Stomach smooth muscle (tissue), 2 donors: ENCODE measurements at regions not wholly inside any gene's neighbourhood (a gene's known extent, or its start where the extent isn't known, plus 50 kb on each side); places are given as distances from the start of the nearest gene placed in this dataset.
"Not testable (repeated sequence)": the region's sequence is repeated elsewhere in the genome, so short reads cannot be mapped to it uniquely, and the experiment has no call there.

Experiments
- H3K27ac ChIP-seq: one replicate; pipeline ENCODE4 v1.7.0; 2013; ENCODE audit warnings: mild to moderate bottlenecking, low read length, inconsistent platforms
- H3K27me3 ChIP-seq, 2 donors: one replicate each; pipeline ENCODE4 v1.7.0; 2013; ENCODE audit warnings: low read length in 2 of 2; ENCODE audit not compliant: insufficient read depth in 2 of 2, control insufficient read depth in 1 of 2
- H3K36me3 ChIP-seq, 2 donors: one replicate each; pipeline ENCODE4 v1.7.0; 2013; ENCODE audit warnings: low read length in 2 of 2; ENCODE audit not compliant: control insufficient read depth in 2 of 2, insufficient read depth in 2 of 2
- H3K4me1 ChIP-seq: one replicate; pipeline ENCODE4 v1.7.0; 2013; ENCODE audit warnings: low read length; ENCODE audit not compliant: control insufficient read depth, insufficient read depth
- H3K4me3 ChIP-seq, 2 donors: one replicate each; pipeline ENCODE4 v1.7.0; 2013; ENCODE audit warnings: low read length in 2 of 2
- H3K9ac ChIP-seq, 2 donors: one replicate each; pipeline ENCODE4 v1.7.0; 2013; ENCODE audit warnings: low read length in 2 of 2, mild to moderate bottlenecking in 1 of 2
- H3K9me3 ChIP-seq, 2 donors: one replicate each; pipeline ENCODE4 v1.7.0; 2013; ENCODE audit warnings: low read length in 2 of 2; ENCODE audit not compliant: control insufficient read depth in 2 of 2
- donor health status: healthy.
- donor health status: Pancreatic carcinoma.

- Histone ChIP-seq H3K4me1 (no peaks in the 10 kb centered on the region), H3K9me3 (no peaks in the 10 kb centered on the region), H3K27me3 (no peaks in the 10 kb centered on the region), H3K27ac (no peak overlapping the region), H3K4me3 (no peak overlapping the region), H3K9ac (no peak overlapping the region), H3K36me3 (no peaks in the 10 kb centered on the region)
Measured at GRCh38 chr21:19522381-19522780, 1118.8 kb upstream of the TMPRSS15 start.

DNA sequence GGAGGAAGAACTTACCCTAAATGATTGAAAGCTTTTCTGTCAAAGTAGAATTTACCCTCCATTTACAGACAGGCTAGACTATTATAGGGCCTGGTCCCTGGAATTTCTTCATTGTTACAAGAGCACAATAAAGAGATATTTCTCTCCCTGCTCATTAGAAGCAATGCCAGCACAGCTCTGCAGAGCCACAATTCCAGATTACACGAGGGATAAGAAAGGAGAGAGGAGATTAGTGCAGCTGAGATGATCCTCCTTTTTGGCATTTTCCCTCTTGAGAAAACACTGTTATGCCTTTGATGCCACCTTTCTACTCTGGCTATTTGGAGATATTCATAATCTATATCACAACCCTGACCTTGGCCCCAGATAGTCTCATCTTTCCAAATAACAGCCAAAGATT is 1119.5 kb upstream of the TMPRSS15 start:
- no peaks in the 10 kb centered on the region for H3K27me3 ChIP-seq
- H3K27ac ChIP-seq: no peak overlapping the region
- no peaks in the 10 kb centered on the region for H3K36me3 ChIP-seq
- H3K9me3 ChIP-seq: no peaks in the 10 kb centered on the region
- H3K9ac ChIP-seq: no peak overlapping the region
- H3K4me3 ChIP-seq: no peak overlapping the region
- no peaks in the 10 kb centered on the region for H3K4me1 ChIP-seq

- no peak overlapping the region for H3K27ac ChIP-seq
- H3K4me1 ChIP-seq: no peaks in the 10 kb centered on the region
- no peaks in the 10 kb centered on the region for H3K36me3 ChIP-seq
- H3K27me3 ChIP-seq: no peaks in the 10 kb centered on the region
- H3K9ac ChIP-seq: no peak overlapping the region
- H3K4me3 ChIP-seq: no peak overlapping the region
- H3K9me3 ChIP-seq: no peaks in the 10 kb centered on the region
Measured at GRCh38 chr21:19523746-19524145, 1120.2 kb upstream of the TMPRSS15 start.

DNA sequence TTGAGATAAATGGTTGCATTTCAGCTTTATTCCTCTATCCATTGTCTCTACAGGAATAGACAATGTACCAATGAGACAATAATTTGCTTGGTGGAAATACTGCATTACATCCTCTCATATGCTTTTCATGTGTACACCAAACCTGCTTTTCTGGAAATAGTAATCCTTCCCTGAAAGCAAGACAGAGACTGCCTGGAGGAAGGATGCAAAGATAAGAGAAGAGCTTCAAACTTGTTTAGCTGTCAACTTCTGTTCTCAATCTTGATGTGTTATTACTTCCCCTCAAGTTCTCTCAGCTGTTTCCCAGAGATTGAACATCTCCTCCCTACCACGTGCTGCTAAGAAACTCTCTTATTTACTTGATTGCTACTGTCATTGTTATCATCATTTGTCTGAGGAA is 1125.4 kb upstream of the TMPRSS15 start:
- Histone ChIP-seq H3K9me3 (no peaks in the 10 kb centered on the region), H3K27ac (no peak overlapping the region), H3K4me1 (no peaks in the 10 kb centered on the region), H3K36me3 (no peaks in the 10 kb centered on the region), H3K27me3 (no peaks in the 10 kb centered on the region), H3K9ac (no peak overlapping the region), H3K4me3 (no peak overlapping the region)

GRCh38 chr21:19535356-19535755 is 1131.8 kb upstream of the TMPRSS15 start:
- Histone ChIP-seq H3K4me3 (no peak overlapping the region), H3K9ac (no peak overlapping the region), H3K27me3 (no peaks in the 10 kb centered on the region), H3K36me3 (no peaks in the 10 kb centered on the region), H3K4me1 (no peaks in the 10 kb centered on the region), H3K27ac (no peak overlapping the region), H3K9me3 (no peaks in the 10 kb centered on the region)

DNA sequence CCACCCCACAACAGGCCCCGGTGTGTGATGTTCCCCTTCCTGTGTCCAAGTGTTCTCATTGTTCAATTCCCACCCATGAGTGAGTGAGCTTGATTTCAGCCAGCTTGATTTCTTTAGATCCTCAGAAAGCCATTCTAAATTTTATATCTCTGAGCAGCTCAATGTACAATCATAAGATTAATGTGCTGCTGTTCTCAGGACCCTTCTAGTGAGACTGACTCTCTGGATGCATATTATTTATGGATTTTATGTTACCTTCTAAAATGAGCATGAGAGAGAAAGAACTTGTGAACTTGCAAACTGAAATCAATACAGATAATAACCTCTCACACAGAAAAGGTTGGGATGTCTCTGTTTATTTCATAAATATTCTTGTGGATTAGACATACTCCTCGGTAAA is 1133.5 kb upstream of the TMPRSS15 start:
- Histone ChIP-seq H3K27me3 (no peaks in the 10 kb centered on the region), H3K4me3 (no peak overlapping the region), H3K4me1 (no peaks in the 10 kb centered on the region), H3K9me3 (no peaks in the 10 kb centered on the region), H3K9ac (no peak overlapping the region), H3K27ac (no peak overlapping the region), H3K36me3 (no peaks in the 10 kb centered on the region)

GRCh38 chr21:19540287-19540686 is 1136.7 kb upstream of the TMPRSS15 start:
- Histone ChIP-seq H3K27me3 (no peaks in the 10 kb centered on the region), H3K9ac (no peak overlapping the region), H3K36me3 (no peaks in the 10 kb centered on the region), H3K9me3 (peaks cover 3 to 4% of the 10 kb centered on the region in 2 donors), H3K4me1 (no peaks in the 10 kb centered on the region), H3K27ac (no peak overlapping the region), H3K4me3 (no peak overlapping the region)

GRCh38 chr21:19541602-19542001 is 1138.0 kb upstream of the TMPRSS15 start:
- H3K27ac ChIP-seq: no peak overlapping the region
- no peak overlapping the region for H3K4me3 ChIP-seq
- no peaks in the 10 kb centered on the region for H3K36me3 ChIP-seq
- H3K9ac ChIP-seq: no peak overlapping the region
- H3K27me3 ChIP-seq: no peaks in the 10 kb centered on the region
- peaks cover 3 to 4% of the 10 kb centered on the region in 2 donors for H3K9me3 ChIP-seq
- no peaks in the 10 kb centered on the region for H3K4me1 ChIP-seq

DNA sequence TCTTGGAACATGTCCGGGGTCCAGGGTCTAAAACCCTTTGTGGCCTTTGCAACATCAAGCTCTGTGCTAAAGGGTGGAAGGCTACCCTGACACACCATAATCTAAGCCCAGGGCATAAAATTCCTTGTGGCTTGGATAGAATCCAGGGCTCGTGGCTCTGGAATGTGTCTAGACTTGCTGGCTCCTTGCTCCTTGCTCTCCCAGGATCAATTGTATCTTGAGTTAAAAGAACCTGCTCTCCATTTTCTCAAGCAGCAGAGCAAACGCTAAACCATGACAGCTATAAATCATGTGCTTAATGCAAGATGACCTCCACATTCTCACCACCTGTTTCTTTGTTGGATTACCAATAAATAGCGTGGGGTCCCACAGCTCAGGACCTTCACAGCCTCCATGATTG is 1140.9 kb upstream of the TMPRSS15 start:
- not testable (repeated sequence) for H3K4me1 ChIP-seq, H3K9me3 ChIP-seq, H3K4me3 ChIP-seq, H3K36me3 ChIP-seq, H3K9ac ChIP-seq, H3K27ac ChIP-seq, H3K27me3 ChIP-seq

- no peak overlapping the region for H3K4me3 ChIP-seq
- H3K9ac ChIP-seq: no peak overlapping the region
- peaks cover 0 to 2% of the 10 kb centered on the region in 2 donors for H3K9me3 ChIP-seq
- no peak overlapping the region for H3K27ac ChIP-seq
- H3K4me1 ChIP-seq: no peaks in the 10 kb centered on the region
- no peaks in the 10 kb centered on the region for H3K27me3 ChIP-seq
- no peaks in the 10 kb centered on the region for H3K36me3 ChIP-seq
Measured at GRCh38 chr21:19547951-19548840, 1144.6 kb upstream of the TMPRSS15 start.

DNA sequence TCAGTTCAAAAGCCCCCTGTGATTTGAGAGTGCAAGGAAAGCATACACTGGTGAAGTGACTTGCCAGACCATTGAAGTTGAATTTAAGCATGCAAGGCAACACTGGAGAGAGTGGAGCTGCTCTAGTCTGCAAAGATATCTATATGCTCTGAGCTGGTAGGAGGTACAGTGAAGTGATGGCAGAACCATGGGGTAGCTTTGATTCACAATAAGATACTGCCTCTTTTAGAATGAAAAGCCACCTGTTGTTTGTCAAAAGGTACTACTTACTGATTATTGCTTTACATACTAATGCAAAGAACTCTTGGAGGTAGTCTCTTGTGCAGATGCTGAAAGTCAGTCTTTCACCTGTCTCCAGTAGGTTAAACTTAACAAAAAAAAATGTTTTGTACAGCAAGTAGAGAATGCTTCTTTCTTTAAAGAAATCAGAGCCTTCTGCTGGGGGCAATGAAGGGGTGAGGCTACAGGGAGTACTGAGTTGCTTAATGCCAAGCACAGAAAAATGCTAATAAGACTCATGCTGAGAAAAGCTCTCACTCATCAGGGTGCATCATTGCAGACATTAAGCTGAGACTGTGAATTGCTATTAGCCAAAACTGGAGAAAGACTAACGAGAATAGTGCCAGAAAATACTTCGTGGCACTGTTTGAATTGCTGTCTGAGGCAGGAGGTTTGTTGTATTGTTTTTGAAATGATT is 1150.5 kb upstream of the TMPRSS15 start:
- Histone ChIP-seq H3K36me3 (no peaks in the 10 kb centered on the region), H3K4me3 (no peak overlapping the region), H3K9ac (no peak overlapping the region), H3K4me1 (no peaks in the 10 kb centered on the region), H3K27me3 (no peaks in the 10 kb centered on the region), H3K27ac (no peak overlapping the region), H3K9me3 (peaks cover 0 to 2% of the 10 kb centered on the region in 2 donors)
